ENCODE measurements at regions not wholly inside any gene's neighbourhood (a gene's known extent, or its start where the extent isn't known, plus 50 kb on each side); places are given as distances from the start of the nearest gene placed in this dataset.

- no peak for DNase-seq (ENCODE audit: low spot score)
These were observed 74.3 kb downstream of the RTL6 start for GRCh38 chr22:44423556-44424358.

GRCh38 chr22:44422746-44423380 lies 75.2 kb downstream of the RTL6 start:
- no peak for DNase-seq (ENCODE audit: low spot score)

GRCh38 chr22:44419429-44419828 lies 78.6 kb downstream of the RTL6 start:
- DNase-seq (ENCODE audit: low spot score), result no peak

- no peak for DNase-seq (ENCODE audit: low spot score)
These were observed 84.8 kb downstream of the RTL6 start for GRCh38 chr22:44413211-44413610.

GRCh38 chr22:44412136-44412731 lies 85.8 kb downstream of the RTL6 start:
- no peak for DNase-seq (ENCODE audit: low spot score)

GRCh38 chr22:44411226-44412135 lies 86.6 kb downstream of the RTL6 start:
- no peak for DNase-seq (ENCODE audit: low spot score)

- DNase-seq (ENCODE audit: low spot score), result no peak
These were observed 87.5 kb downstream of the RTL6 start for GRCh38 chr22:44410451-44410991.

- no peak for DNase-seq (ENCODE audit: low spot score)
These were observed 88.1 kb downstream of the RTL6 start for GRCh38 chr22:44409974-44410316.

- no peak for DNase-seq (ENCODE audit: low spot score)
These were observed 88.6 kb downstream of the RTL6 start for GRCh38 chr22:44409211-44409973.

GRCh38 chr22:44408829-44409192 lies 89.2 kb downstream of the RTL6 start:
- no peak for DNase-seq (ENCODE audit: low spot score)

GRCh38 chr22:44407987-44408828 lies 89.8 kb downstream of the RTL6 start:
- DNase-seq (ENCODE audit: low spot score), result no peak

- DNase-seq (ENCODE audit: low spot score), result no peak
These were observed 90.7 kb downstream of the RTL6 start for GRCh38 chr22:44407171-44407986.

- DNase-seq (ENCODE audit: low spot score), result no peak
These were observed 91.5 kb downstream of the RTL6 start for GRCh38 chr22:44406341-44407170.

- no peak for DNase-seq (ENCODE audit: low spot score)
These were observed 92.4 kb downstream of the RTL6 start for GRCh38 chr22:44405661-44406060.

- no peak for DNase-seq (ENCODE audit: low spot score)
These were observed 91.7 kb upstream of the SHISAL1 start for GRCh38 chr22:44404341-44405020.

- no peak for DNase-seq (ENCODE audit: low spot score)
These were observed 91.0 kb upstream of the SHISAL1 start for GRCh38 chr22:44403602-44404329.

GRCh38 chr22:44403166-44403565 lies 90.4 kb upstream of the SHISAL1 start:
- no peak for DNase-seq (ENCODE audit: low spot score)

Measured in kidney capillary endothelial cell (primary cell).